ENCODE measurements at regions not wholly inside any gene's neighbourhood (a gene's known extent, or its start where the extent isn't known, plus 50 kb on each side); places are given as distances from the start of the nearest gene placed in this dataset.

- H3K4me3 Mint-ChIP-seq, result no peak overlapping the region
- H3K4me1 Mint-ChIP-seq (ENCODE audit: low read depth), result peaks cover 6% of the 10 kb centered on the region; the same call in 1 of the 2 replicates
- H3K9me3 Mint-ChIP-seq, result no peaks in the 10 kb centered on the region
- H3K36me3 Mint-ChIP-seq (ENCODE audit: low read depth), result no peaks in the 10 kb centered on the region
- H3K27ac Mint-ChIP-seq, result no peak overlapping the region
- no peak for TF ChIP-seq CTCF (IDR thresholded peaks at IDR 0.05)
- DNase-seq, result no peak
- H3K27me3 Mint-ChIP-seq (ENCODE audit: insufficient read depth), result peaks cover 12% of the 10 kb centered on the region
These were observed 146.5 kb upstream of the MYL2 start for GRCh38 chr12:111066744-111067437.

GRCh38 chr12:111064982-111065381 lies 144.6 kb upstream of the MYL2 start:
- DNase-seq, result no peak
- Mint-ChIP-seq H3K9me3 (no peaks in the 10 kb centered on the region), H3K36me3 (ENCODE audit: low read depth) (no peaks in the 10 kb centered on the region), H3K27me3 (ENCODE audit: insufficient read depth) (peaks cover 18% of the 10 kb centered on the region), H3K4me3 (no peak overlapping the region), H3K27ac (no peak overlapping the region), H3K4me1 (ENCODE audit: low read depth) (peaks cover 6% of the 10 kb centered on the region; the same call in 1 of the 2 replicates)
- TF ChIP-seq CTCF (IDR thresholded peaks at IDR 0.05), result no peak

GRCh38 chr12:111064154-111064553 lies 143.8 kb upstream of the MYL2 start:
- Mint-ChIP-seq H3K27me3 (ENCODE audit: insufficient read depth) (peaks cover 18% of the 10 kb centered on the region), H3K4me3 (no peak overlapping the region), H3K9me3 (no peaks in the 10 kb centered on the region), H3K4me1 (ENCODE audit: low read depth) (peaks cover 6% of the 10 kb centered on the region; the same call in 1 of the 2 replicates), H3K27ac (no peak overlapping the region), H3K36me3 (ENCODE audit: low read depth) (no peaks in the 10 kb centered on the region)
- no peak for DNase-seq
- no peak for TF ChIP-seq CTCF (IDR thresholded peaks at IDR 0.05)

GRCh38 chr12:111063295-111064026 lies 143.1 kb upstream of the MYL2 start:
- no peak overlapping the region for H3K27ac Mint-ChIP-seq
- no peaks in the 10 kb centered on the region for H3K36me3 Mint-ChIP-seq (ENCODE audit: low read depth)
- no peaks in the 10 kb centered on the region for H3K9me3 Mint-ChIP-seq
- TF ChIP-seq CTCF (IDR thresholded peaks at IDR 0.05), result no peak
- H3K4me1 Mint-ChIP-seq (ENCODE audit: low read depth), result peaks cover 6% of the 10 kb centered on the region; the same call in 1 of the 2 replicates
- DNase-seq, result peak; percentile 3
- peaks cover 19% of the 10 kb centered on the region for H3K27me3 Mint-ChIP-seq (ENCODE audit: insufficient read depth)
- H3K4me3 Mint-ChIP-seq, result no peak overlapping the region

- H3K9me3 Mint-ChIP-seq, result no peaks in the 10 kb centered on the region
- no peaks in the 10 kb centered on the region for H3K4me1 Mint-ChIP-seq (ENCODE audit: low read depth)
- H3K4me3 Mint-ChIP-seq, result no peak overlapping the region
- TF ChIP-seq CTCF (IDR thresholded peaks at IDR 0.05), result no peak
- H3K27ac Mint-ChIP-seq, result no peak overlapping the region
- H3K27me3 Mint-ChIP-seq (ENCODE audit: insufficient read depth), result peaks cover 16% of the 10 kb centered on the region
- H3K36me3 Mint-ChIP-seq (ENCODE audit: low read depth), result no peaks in the 10 kb centered on the region
- no peak for DNase-seq
These were observed 137.5 kb upstream of the MYL2 start for GRCh38 chr12:111057701-111058425.
